GM18868 (cell line): ENCODE measurements at regions not wholly inside any gene's neighbourhood (a gene's known extent, or its start where the extent isn't known, plus 50 kb on each side); places are given as distances from the start of the nearest gene placed in this dataset.

Source experiments
- ATAC-seq: cut with Tn5 transposase; IDR thresholded peaks from one replicate; pipeline ENCODE4 v1.9.1; 2021; ENCODE audit warnings: mild to moderate bottlenecking, moderate library complexity; ENCODE audit not compliant: unreplicated experiment

GRCh38 chr4:123564758-123565346, 168.3 kb downstream of the SPRY1 start:
- ATAC-seq: peak; percentile 100

GRCh38 chr4:123568936-123569335, 172.3 kb downstream of the SPRY1 start:
- no peak for ATAC-seq

DNA sequence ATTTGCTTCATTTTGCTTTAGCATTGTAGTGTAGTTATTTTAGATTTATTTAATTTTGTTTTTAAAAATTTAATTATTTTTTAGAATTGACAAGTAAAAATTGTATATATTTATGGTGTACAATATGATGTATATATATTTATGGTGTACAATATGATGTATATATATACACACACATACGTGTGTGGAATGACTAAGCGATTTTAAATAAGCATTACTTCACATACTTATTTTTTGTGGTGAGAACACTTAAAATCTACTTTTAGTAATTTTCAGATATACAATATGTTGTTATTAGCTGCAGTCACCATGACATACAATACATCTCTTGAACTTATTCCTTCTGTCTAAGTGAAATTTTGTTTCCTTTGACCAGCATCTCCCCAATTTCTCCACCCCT, 172.9 kb downstream of the SPRY1 start:
- ATAC-seq: no peak

DNA sequence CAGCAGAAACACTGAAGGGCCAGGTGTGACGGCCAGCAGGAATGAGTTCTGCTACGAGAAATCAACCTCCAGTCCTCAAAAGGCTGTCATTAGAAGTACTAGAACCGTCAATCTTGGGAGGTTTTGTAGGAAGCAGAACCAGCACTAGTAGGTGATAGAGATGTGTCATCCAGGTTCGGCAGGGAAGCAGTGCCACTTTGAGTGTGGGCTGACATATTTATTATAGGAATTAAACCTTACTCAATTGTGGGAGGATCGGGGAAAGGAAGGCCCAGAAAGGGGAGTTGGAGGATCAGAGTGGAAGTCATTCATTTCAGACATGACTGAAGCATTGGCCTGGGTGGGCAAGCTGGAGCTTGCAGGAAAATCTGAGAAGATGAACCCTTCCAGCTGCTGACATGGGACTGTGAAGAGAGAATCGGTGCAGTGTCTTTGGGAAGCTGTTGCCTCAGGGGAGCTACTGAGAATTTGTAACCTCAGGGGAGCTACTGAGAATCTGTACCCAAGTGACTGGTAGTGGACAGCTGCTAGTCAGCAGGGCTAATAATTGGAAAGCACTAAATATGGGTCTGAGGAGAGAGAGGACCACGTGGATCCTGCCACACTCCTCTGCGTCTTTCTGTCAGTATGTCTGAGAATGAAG, 177.4 kb downstream of the SPRY1 start:
- ATAC-seq: no peak

DNA sequence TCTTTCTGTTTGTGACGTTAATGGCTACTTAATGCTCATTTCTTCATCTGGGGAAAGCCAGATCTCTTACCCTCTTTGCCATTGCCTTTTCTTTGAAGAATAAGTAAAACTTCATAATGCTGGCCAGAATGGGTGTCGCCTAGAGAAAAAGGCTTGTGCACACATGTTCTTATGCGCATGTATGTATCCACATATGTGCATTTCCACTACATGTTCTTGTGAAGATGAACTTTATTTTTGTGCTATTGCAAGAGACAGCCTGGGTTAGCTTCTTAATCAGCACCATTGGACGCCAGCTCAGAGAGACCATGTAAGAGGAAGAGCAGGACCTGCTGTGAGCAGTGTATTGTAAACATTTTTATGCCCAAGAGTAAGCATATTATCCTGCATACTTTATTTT, 178.7 kb downstream of the SPRY1 start:
- no peak for ATAC-seq

GRCh38 chr4:123577225-123577906, 180.8 kb downstream of the SPRY1 start:
- no peak for ATAC-seq

DNA sequence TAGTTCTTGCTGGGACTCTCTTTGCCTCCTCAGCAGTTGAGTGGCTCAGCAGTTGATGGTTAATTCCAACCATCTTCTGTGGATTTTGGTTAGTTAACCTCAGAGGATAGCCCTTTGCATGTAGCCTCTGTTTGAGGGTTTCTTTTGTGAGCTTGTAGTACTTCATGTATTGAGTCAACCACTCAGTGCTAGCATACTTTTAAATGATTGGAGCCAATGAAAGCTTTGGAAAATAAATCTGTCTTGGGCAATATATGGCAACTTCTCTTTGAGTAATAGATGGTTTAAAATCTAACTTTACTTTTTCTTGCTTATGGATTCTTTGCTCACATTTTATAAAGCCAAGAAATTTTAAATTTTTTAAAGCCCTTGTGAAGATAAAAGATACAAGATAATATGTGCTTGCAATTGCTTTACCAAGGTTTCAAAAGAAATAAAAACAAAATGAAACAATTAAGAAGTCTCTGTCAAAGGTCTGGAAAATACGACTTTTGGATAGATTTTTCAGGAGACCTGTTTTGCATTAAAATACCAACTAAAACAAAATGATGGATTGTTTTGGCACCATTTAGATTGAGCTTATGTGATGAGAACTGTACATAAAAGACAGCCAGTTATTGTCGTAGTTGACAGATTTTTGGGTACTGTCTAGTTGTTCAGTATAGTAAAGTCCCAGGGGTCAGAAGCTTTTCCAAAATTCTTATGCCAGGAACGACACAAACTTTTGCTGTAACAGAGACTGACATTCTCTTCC, 181.9 kb downstream of the SPRY1 start:
- no peak for ATAC-seq

DNA sequence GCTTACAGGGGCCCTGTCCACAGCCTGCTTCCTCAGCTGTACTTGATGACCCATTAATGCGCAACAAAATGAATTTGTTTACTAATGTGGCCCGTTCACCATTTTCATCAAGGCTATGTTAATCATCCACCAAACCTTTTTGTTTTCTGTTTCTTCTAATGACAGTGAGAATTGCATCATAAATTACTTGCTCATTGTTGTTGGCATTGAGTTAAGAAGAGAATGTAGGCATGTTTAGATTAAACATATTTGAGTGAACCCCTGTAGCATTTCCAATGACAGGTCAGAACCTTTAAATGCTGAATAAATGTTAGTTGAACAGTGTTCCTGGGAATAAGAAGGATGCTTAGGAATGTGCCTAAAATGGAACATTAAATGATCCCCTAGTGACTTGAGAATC, 183.4 kb downstream of the SPRY1 start:
- no peak for ATAC-seq

DNA sequence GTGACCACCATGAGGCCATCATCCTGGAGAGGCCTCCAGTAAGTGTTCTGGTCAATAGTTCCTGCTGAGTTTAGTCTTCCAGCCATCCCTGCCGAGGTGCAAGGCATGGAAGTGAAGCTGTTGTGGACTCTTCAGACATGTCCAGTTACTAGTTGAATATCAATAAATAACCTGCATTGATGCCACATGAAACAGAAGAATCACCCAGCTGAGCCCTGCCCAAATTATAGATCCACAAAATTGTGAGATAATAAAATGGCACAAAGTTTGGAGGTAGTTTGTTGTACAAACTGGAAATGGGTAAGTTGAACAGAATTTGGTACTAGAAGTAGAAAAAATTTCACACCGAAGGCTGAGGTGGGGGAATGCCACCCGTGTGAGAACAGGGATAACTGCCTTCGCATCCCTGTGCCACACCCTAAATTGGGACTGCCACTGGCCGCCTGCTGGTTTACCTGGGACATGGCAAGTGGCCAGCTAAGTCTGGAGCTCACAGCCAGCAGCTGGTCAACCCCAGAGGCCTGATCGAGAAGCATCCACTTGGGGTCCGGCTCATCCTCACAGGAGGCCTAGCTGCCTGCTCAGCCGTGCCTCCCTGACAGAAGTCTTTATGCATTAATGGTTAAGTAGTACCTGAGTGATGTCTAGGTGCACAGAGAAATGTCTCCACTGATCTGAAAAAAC, 184.5 kb downstream of the SPRY1 start:
- ATAC-seq: no peak

DNA sequence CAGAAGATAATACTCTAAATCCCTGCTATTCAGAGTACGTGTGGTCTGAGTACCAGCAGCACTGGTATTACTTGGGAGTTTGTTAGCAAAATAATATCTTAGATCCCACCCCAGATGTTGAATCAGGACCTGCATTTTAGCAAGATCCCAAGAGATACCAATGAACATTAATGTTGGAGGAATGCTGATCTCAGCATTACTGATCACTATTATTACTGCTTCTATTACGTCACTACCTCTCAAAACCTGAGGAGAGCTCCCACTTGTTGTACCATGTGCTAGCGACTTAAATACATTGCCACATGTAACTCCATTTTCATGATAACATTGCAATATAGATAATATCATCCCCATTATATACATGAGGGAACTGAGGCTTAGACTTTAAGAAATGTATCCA, 185.2 kb downstream of the SPRY1 start:
- ATAC-seq: no peak

GRCh38 chr4:123583043-123583442, 186.4 kb downstream of the SPRY1 start:
- no peak for ATAC-seq

GRCh38 chr4:123585111-123585510, 188.5 kb downstream of the SPRY1 start:
- ATAC-seq: no peak

DNA sequence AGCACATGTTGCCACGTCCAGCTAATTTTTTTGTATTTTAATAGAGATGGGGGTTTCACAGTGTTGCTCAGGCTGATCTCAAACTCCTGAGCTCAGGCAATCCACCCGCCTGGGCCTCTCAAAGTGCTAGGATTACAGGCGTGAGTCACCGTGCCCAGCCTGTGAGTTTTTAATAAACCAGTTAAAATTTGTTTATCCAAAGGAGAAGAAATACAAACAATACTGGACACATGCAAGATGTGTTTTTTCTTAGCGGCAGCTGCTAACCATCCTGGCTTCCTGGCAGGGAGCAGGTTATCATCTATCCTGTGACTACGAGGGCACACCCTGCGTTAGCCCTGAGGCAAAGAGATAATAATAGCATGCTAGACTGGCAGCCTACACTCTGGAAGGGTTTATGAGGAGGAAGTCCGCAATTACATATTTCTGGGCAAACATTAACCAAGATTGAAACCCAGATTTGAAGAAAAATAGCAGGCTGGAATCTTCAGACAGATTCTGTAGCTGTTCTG, 191.4 kb downstream of the SPRY1 start:
- ATAC-seq: peak; percentile 10

DNA sequence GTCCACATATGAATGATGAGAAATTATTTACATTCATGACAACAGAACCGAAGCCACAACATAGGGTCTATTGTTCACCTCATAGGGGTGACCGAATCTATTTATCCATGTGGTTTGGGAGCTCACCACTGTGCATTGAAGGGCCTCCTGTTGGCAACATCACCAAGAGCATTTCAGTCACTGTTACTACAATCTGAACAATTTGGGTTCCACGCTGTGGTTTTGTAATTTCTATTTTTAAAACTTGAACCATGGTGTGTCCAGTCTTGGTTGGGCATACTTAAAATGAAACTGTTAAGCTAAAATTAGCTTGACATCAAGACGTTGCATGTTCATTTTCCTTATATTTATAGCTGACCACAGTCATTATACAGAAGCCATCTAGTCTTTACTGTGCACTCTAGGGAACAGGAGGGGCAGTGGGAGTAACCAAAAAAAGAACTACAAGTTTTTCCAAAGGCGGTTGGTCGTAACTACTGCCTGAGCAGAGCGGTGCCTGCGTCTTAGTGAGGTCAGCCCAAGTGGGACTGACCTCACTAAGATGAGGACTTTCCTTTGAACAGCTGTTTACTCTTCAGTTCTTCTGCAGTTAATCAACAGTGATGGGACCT, 192.1 kb downstream of the SPRY1 start:
- ATAC-seq: peak; percentile 87

DNA sequence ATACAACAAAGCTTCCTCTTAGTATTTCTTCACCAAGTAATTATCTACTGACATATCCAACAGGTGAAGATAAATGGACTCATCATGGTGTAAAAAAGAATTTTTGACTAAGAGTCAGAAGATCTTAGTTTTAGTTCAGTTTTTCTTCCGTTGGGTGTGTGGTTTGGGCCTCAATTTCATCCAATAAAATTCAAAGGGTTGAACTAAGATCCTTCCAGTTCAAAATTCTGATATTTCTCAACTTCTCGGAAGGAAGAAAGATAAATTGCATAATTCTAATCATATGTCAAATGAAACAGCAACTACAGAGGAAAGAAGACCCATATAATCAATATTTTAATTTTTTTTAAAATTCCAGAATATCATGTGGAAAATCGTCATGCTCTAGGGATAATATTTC, 192.7 kb downstream of the SPRY1 start:
- no peak for ATAC-seq

DNA sequence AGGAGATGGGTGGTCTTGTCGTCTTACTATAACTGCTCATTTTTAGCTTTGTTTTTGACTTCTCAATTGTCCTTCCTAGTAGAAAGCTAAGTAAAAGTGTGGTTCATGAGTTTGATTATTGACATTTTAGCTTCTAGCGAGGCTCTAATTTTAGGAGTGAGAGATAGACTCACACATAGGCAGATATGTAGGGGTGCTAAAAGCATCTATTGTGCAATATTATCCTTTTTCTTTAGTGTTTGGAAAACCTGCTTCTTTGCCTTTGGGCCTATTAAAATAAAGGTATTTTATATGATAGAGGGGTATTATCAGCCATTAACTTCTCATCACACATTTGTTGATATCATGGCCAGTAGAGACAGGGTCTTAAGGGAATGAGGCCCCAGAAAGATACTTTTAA, 195.3 kb downstream of the SPRY1 start:
- ATAC-seq: no peak

DNA sequence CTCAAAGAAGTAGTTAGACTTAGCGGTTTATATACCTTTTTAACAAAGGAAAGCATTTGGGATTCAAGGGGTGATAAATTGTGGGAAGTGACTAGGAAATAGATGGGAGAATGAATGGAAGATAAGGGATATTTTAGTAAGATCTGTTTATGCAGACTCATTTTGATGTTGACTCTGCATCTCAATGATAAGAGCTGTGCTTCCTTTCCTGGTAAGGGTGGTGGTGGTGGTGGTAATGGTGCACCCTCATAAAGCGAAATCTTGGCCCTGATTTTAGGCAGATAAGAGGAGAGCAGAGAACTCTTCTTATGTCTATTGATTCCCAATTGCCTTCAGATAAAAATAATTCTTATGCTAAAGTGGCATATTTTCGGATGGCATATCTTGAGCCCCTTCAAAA, 197.1 kb downstream of the SPRY1 start:
- no peak for ATAC-seq

DNA sequence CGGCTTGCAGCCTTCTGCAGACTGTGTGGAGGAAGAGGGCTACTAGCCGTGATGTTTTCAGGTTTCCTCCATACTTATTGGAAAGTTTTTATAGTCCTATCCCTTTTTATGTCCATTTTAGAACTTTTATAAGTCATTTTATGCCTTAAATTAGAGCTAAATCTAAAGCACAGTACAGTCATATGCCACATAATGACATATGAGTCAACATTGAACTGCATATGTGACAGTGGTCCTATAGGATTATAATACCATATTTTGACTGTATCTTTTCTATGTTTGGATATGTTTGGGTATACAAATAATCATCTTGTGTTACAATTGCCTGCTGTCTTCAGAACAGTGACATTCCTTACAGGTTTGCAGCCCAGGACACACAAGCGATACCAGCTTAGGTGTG, 200.2 kb downstream of the SPRY1 start:
- ATAC-seq: no peak

DNA sequence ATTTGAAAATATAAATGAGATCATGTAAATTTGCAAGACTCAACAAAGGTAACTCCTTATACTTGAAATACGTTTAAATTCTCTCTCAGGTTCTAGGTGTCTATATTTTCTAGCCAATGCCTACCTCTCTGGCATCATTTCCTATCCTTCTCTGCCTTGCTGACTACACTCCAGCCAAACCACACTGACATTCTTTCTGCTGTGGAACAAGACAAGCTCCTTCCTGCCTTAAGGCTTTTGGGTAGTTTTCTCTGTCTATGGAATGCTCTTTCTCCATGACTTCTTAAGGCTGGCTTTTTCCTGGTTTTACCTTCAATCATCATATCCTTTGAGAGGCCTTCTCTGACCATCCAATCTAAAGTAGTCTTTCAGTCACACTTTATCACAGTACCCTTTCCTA, 201.0 kb downstream of the SPRY1 start:
- no peak for ATAC-seq

DNA sequence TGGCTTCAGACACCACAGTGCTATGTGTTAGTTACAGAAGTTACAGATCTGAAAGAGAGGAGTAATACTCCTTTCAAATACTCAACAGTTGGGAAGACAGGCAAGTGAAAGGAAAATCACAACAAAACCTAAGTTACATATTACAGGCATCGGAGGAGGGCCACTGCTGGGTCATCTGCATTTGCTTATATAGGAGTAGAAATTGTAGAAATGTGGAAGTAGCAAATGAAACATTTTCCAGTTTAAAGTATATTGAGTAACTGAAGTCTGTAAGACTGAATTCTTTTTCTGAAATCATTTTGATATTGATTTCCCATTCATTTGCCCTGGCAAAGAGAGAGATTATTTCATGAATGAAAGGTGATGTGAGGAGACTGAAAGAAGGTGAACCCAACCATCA, 201.7 kb downstream of the SPRY1 start:
- ATAC-seq: no peak
